ENCODE measurements at regions not wholly inside any gene's neighbourhood (a gene's known extent, or its start where the extent isn't known, plus 50 kb on each side); places are given as distances from the start of the nearest gene placed in this dataset.

- TF ChIP-seq CTCF (IDR thresholded peaks at IDR 0.05; ENCODE audit: insufficient read depth, low read length) (no peak), REST (IDR thresholded peaks at IDR 0.05; ENCODE audit: insufficient replicate concordance, low read depth) (no peak)
These were observed 148.5 kb upstream of the PRSS16 start for GRCh38 chr6:27098956-27099355.

All from HL-60 (cell line).